Cardiac septum (tissue), 1 donor: ENCODE measurements at regions not wholly inside any gene's neighbourhood (a gene's known extent, or its start where the extent isn't known, plus 50 kb on each side); places are given as distances from the start of the nearest gene placed in this dataset.
"Not testable (repeated sequence)": the region's sequence is repeated elsewhere in the genome, so short reads cannot be mapped to it uniquely, and the experiment has no call there.

Experiments
- DNase-seq: peaks from one replicate; pipeline ENCODE4 v3.0.0-alpha.2; 2020; ENCODE audit warnings: low spot score
- intact Hi-C: fragments of 100-400 bp; cut with DNase I; formaldehyde crosslinking; loops from one replicate; pipeline ENCODE4 v1.14.0; 2022
- donor health status: DM: no; HTN: no; CAD: no.

DNA sequence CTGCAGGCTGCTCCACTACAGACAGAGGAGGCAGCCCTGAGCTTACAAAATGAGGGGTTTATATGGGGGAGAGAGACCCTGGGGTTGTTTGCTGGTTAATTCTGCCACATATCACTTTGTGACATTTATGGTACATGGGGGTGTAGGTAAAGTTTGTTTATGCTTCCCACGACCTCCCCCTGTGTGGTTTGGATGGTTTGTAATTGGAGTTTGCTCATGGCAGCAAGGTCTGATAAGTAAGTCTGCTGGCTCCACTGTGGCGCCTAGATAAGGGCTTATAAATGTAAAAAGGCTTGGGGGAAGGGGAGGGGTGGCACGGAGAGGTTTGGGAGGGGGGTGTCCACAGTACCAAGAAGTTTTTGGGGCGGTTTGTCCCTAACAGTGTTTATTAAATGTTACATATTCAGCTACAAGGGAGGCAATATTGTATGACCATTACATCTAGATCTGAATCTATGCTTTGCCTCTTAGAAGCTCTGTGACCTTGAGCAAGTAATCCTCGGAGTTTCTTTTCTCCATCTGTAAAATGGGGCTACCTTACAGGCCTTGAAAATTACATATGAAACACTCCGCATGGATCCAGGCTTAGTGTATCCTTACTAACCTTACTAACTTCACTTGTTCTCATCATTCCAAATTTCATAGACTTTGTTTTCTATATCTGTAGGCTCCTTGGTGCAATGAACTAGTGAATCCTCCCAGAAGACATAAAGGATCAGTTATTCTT lies 204.8 kb upstream of the NOX3 start:
- intact Hi-C loops, result no loop called here

GRCh38 chr6:155656024-155656423 lies 200.4 kb upstream of the NOX3 start:
- intact Hi-C loops, result no loop called here

More for the DNA sequence above, 204.8 kb upstream of the NOX3 start:
- DNase-seq, result no peak

GRCh38 chr6:155654474-155654873 lies 198.8 kb upstream of the NOX3 start:
- no peak for DNase-seq
- intact Hi-C loops, result no loop called here

More at GRCh38 chr6:155656024-155656423, 200.4 kb upstream of the NOX3 start:
- no peak for DNase-seq

DNA sequence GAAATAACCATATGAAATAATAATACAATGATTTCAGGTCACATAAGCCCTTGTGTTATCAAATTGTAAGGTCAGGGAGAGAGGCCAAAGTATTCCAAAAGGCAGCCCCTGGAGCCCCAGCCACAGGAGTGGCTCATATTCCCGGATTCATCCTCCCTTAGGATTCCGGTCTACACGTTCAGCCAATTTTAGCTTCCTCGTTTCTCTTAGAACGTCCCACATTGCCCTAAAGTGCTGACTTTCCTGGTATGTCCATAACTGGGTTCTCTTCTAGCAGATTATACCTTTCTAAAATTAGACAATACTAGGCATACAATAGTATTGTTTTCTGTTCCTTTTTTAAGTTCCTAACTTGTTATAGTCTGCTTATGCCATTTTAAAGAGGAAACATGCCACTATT lies 192.7 kb upstream of the NOX3 start:
- intact Hi-C loops, result no loop called here
- DNase-seq, result no peak

DNA sequence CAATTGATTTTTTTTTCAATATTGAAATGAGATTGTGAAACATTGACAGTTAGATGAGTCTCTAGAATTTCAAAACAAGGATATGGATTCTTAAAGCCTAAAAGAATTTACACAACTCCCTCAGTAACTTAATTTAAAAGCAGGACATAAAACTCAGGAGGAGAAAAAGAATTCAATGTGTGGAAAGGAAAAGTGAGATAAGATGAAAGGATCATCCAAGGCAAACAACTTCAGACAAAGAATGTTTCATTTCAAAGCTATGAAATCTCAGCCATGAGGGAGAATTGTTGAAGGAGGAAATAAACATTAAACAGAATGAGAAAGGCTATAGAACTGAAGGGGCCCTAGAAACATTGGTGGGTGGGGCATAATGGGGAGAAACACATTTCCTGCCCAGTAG lies 191.7 kb upstream of the NOX3 start:
- intact Hi-C loops, result no loop called here
- DNase-seq, result no peak

DNA sequence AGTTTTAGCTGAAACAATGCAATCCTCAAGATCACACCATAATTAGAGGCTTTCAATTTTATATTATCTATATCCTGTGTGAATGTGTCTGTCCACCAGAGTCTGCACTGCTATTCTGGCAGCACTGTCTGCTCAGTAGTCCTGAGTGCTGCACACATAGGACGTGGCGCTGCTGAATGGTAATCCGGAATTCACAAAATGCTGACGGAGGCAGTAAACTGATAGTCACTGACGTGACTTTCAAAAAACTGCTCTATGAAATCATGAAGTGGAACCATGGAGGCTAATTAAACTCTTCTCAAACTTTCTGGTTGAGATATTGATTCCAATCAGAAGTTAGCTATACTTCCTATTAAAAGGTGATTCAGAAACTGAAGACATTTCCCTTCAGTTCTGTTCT lies 190.8 kb upstream of the NOX3 start:
- intact Hi-C loops, result no loop called here
- no peak for DNase-seq

- intact Hi-C loops, result no loop called here
- DNase-seq, result no peak
Measured at GRCh38 chr6:155645325-155645724, 189.7 kb upstream of the NOX3 start.

DNA sequence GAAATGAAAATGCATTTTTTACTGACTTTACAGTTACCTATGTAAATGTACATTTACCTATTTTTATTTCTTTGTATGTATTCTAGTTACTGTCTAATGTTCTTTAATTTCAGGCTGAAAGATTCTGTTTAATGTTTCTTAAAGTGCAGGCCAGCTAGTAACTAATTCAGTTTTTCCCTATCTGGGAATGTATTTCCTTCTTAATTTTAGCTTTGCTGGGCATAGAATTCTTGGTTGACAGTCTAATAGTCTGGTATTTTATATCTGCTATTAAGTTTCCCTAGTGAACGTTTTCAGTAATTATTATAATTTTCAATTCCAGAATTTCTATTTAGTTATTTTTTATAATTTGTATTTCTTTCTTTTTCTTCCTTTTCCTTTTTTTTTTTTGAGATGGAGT lies 186.0 kb upstream of the NOX3 start:
- intact Hi-C loops, result no loop called here
- no peak for DNase-seq

DNA sequence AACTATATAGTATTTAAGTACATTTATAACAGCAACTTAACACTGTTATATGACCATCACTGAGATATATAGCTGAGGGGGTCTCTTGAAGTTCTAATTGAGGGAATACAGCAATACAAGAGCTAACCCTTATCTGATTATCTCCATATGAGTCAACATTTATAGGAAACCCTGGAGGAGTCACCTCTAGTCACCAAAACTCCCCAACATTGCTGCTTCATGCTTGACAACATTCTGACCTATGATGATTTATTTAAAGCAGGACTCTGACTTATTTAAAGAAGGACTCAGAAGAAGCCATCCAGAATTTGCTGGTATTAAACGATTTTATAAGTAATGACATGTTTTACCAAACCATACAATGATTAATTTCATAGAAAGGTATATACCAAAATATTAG lies 182.6 kb upstream of the NOX3 start:
- DNase-seq, result no peak
- intact Hi-C loops, result no loop called here

DNA sequence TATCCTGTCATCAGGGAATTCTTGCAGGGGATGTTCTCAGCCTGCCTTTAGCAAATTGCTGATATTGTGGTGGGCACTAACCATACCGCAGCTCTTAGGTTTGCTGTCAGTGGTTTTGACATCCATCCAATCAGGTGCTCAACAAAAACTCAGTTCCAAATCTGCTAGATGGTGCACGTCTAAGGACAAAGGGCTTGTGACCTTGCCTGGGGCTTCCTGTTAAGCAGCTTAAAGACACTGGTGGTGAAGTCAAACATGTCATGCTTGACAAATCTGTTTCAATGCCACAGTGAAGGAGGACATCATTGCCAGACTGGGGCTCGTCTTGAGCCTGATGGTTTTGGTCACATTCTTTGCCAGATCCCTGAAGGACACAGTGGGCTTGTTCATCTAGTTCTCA lies 179.8 kb upstream of the NOX3 start:
- intact Hi-C loops, result no loop called here

GRCh38 chr6:155630085-155630484 lies 174.4 kb upstream of the NOX3 start:
- intact Hi-C loops, result no loop called here
- no peak for DNase-seq

More for the DNA sequence above, 179.8 kb upstream of the NOX3 start:
- no peak for DNase-seq

GRCh38 chr6:155629652-155630051 lies 174.0 kb upstream of the NOX3 start:
- intact Hi-C loops, result no loop called here
- DNase-seq, result no peak

DNA sequence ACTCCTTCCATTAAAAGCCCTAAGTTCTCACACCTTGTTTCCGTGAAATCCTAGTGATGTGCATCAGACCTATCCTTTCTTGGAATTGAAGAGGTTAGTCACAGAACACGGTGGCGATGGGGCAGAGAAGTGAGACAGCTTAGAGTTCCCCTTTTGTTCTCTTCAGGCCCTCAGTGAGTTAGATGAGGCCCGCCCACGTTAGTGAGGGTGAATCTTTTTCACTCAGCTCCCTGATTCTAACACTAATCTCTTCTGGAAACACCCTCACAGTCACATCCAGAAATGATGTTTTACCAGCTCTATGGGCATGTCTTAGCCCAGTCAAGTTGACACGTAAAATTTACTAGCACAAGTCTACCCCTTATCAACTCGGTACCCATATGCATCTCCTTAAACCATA lies 172.7 kb upstream of the NOX3 start:
- no peak for DNase-seq
- intact Hi-C loops, result no loop called here

DNA sequence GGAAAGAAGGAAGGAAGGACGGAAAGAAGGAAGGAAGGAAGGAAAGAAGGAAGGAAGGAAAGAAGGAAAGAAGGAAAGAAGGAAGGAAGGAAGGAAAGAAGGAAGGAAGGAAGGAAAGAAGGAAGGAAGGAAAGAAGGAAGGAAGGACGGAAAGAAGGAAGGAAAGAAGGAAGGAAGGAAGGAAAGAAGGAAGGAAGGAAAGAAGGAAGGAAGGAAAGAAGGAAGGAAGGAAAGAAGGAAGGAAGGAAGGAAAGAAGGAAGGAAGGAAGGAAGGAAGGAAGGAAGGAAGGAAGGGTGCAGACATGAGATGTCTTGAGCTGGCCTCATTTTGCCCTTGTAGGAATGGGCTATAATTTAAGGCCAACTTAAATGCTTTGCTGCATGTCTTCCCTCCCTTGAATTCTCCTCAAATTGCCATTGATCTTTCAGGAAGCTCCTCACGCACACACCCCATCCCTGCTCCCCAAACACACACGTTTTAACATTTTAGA lies 172.1 kb upstream of the NOX3 start:
- DNase-seq, intact Hi-C loops: not testable (repeated sequence)

DNA sequence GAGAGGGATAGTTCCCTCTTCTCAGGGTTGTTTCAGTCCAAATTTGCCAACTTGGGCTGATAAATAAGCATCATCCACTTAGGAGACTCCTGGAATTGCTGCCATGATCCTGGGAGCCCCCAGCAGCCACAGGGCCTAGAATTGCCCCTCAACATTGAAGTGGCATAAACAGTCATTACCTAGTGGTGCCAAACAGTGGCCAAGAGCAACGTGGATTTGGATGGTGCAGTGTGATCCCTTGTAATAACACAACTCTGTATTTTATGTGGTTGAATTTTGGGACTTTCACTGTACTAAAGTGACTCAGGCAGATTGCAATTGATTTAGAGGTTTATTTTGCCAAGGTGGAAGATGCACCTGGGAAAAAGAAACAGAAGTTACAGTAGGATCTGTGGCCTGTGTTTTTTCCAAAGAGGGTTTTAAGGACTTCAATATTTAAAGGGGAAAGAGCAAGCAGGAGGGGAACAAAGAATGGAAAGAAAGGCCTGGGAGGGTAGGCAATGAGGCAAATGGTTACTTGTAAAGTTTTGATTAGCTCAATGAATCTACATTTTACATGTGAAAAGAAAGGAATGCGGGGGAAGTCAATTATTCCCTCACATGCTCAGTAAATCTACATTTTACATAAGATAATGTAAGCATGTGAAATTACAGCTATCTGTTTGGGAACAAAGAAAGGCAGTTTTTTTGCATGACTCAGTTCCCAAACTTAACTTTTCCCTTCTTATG lies 168.0 kb upstream of the NOX3 start:
- intact Hi-C loops, result no loop called here
- DNase-seq, result no peak

GRCh38 chr6:155614606-155615005 lies 159.0 kb upstream of the NOX3 start:
- intact Hi-C loops, result no loop called here
- DNase-seq, result no peak

GRCh38 chr6:155611742-155612141 lies 156.1 kb upstream of the NOX3 start:
- intact Hi-C loops, result no loop called here
- DNase-seq, result no peak

- intact Hi-C loops, result no loop called here
- DNase-seq, result no peak
Measured at GRCh38 chr6:155604991-155605390, 149.4 kb upstream of the NOX3 start.

DNA sequence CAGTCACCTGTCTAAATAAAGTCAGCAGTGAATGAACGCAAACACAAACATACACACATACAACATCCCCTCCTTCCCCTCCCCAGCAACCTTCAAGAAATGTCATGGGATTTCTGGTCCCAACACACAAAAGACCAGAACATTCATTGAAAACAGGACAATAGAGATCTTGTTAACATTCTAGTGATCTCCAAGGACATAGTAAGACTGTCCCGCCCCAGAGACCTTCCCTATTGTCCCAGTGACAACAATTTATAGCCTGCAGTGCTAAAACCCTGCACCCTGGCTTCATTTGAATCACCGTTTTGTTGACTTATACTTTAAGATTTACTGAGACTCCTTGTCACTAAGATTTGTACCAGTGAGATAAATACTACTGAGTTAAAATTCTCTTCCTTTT lies 143.9 kb upstream of the NOX3 start:
- intact Hi-C loops, result no loop called here

GRCh38 chr6:155599160-155599559 lies 143.5 kb upstream of the NOX3 start:
- DNase-seq, result no peak
- intact Hi-C loops, result no loop called here

More for the DNA sequence above, 143.9 kb upstream of the NOX3 start:
- no peak for DNase-seq

DNA sequence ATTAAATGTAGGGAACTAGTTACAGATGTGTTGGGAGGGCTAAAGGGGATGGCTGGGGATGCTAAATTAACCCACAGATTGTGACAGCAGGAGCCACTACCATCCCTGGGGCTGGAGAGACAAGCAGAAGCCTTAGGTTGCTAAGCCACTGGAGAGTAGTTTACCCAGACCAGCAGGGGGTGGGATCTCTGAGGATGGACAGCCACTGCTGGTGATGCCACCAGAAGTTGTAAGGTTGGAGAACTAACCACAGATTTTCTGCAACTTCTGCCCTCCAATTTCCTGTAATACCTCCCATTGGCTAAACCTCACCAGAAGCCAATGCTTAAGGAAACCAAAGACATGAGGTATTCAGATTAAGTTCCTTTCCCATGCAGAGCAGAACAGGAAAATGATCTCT lies 139.6 kb upstream of the NOX3 start:
- DNase-seq, result no peak
- intact Hi-C loops, result no loop called here
